ENCODE measurements at regions not wholly inside any gene's neighbourhood (a gene's known extent, or its start where the extent isn't known, plus 50 kb on each side); places are given as distances from the start of the nearest gene placed in this dataset.

DNA sequence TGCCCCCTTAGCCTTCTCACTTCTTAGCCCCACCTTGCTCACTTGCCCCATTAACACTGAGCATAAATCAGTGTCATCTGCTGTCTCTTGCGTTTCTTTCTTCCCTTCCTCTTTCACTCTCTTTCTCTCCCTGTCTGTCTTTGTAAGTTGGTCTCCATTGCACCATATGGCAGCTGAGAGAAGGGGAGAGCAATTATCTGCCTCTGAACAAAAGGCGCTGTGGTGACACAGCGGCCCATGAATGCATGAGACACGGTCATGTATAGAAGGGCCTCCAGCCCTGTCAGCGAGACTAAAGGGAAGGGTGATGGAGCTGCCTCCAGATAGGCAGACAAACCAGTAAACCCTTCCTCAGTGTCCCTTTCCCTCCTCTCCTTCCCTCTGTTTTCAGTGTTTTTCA, 88.8 kb upstream of the PCDH18 start:
- no peak for TF ChIP-seq TAF1 (conservative IDR thresholded peaks at IDR 0.05)
- TF ChIP-seq, protein P1, sequence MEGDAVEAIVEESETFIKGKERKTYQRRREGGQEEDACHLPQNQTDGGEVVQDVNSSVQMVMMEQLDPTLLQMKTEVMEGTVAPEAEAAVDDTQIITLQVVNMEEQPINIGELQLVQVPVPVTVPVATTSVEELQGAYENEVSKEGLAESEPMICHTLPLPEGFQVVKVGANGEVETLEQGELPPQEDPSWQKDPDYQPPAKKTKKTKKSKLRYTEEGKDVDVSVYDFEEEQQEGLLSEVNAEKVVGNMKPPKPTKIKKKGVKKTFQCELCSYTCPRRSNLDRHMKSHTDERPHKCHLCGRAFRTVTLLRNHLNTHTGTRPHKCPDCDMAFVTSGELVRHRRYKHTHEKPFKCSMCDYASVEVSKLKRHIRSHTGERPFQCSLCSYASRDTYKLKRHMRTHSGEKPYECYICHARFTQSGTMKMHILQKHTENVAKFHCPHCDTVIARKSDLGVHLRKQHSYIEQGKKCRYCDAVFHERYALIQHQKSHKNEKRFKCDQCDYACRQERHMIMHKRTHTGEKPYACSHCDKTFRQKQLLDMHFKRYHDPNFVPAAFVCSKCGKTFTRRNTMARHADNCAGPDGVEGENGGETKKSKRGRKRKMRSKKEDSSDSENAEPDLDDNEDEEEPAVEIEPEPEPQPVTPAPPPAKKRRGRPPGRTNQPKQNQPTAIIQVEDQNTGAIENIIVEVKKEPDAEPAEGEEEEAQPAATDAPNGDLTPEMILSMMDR (IDR thresholded peaks at IDR 0.05; ENCODE audit: low read depth, low read length, missing input control), result no peak

All from liver (tissue), 3 donors.